ENCODE measurements at regions not wholly inside any gene's neighbourhood (a gene's known extent, or its start where the extent isn't known, plus 50 kb on each side); places are given as distances from the start of the nearest gene placed in this dataset.

- TF ChIP-seq POLR2AphosphoS5 (IDR thresholded peaks at IDR 0.05; ENCODE audit: low read depth, low read length), result no peak
- no peak for TF ChIP-seq SRF (IDR thresholded peaks at IDR 0.05; ENCODE audit: low read depth)
- TF ChIP-seq EZH2 (IDR thresholded peaks at IDR 0.05), result no peak
These were observed 725.2 kb upstream of the SLITRK1 start (continued) for GRCh38 chr13:84607261-84608013.

DNA sequence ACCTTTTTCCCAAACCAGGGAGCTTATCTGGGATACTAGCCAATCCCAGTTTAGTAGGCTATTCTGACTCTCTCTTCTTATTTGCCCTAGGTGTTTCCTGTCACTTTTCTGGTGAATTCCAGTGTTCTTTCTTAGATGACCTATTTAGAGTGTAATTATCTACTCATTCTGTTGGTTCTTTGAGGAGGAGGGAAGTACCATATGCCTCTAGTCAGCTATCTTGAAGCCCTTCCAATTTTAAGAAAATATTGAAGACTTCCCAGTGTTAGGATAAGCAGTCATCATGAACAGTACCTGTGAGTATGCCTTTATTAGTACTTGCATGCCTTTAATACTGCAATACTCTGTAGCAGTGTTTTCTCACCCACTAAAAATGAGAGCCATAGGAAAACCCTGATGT is 724.3 kb upstream of the SLITRK1 start:
- ChIA-PET POLR2A (no interaction called here), RAD21 (ENCODE audit: low non-redundant PET in 1 of 2, low total read pairs in 2 of 2, uncharacterized antibody in 2 of 2, unreplicated experiment in 2 of 2) (no interaction called here), CTCF (no interaction called here)
- Histone ChIP-seq H3K9me2 (ENCODE audit: insufficient read depth) (no peaks in the 10 kb centered on the region), H2AFZ (ENCODE audit: low read depth, low read length, poor library complexity, severe bottlenecking) (no peak overlapping the region), H3K79me2 (ENCODE audit: insufficient read depth, low read length) (no peaks in the 10 kb centered on the region), H3K9ac (ENCODE audit: low read length) (no peak overlapping the region), H3K36me3 (ENCODE audit: control insufficient read depth in 1 of 2, insufficient read depth in 2 of 2, low read length in 2 of 2) (no peaks in the 10 kb centered on the region), H3K4me1 (ENCODE audit: control insufficient read depth in 1 of 2, insufficient read depth in 2 of 2, low read length in 2 of 2) (no peaks in the 10 kb centered on the region), H3K27me3 (ENCODE audit: insufficient read depth, low read length) (no peaks in the 10 kb centered on the region), H4K20me1 (ENCODE audit: insufficient read depth) (no peaks in the 10 kb centered on the region; the same call in 1 of the 2 replicates), H3K4me3 (replicated peaks in 1 of 2; ENCODE audit: low read depth in 1 of 2, low read length in 2 of 2) (no peak overlapping the region), H3K9me3 (ENCODE audit: control insufficient read depth in 1 of 2, insufficient read depth in 1 of 2, low read depth in 1 of 2, low read length in 2 of 2) (no peaks in the 10 kb centered on the region), H3K4me2 (ENCODE audit: low read length) (no peak overlapping the region), H3K27ac (ENCODE audit: low read depth, low read length) (no peak overlapping the region)
- DNase-seq (ENCODE audit: low read depth, low spot score) (no peak), ATAC-seq (no peak)
- no TSS peak for BruUV-seq (replicated peaks)
- intact Hi-C loops (cut with micrococcal nuclease), result no loop called here
- TF ChIP-seq EZH2 (IDR thresholded peaks at IDR 0.05) (no peak), SRF (IDR thresholded peaks at IDR 0.05; ENCODE audit: low read depth) (no peak), ELF1 (IDR thresholded peaks at IDR 0.05; ENCODE audit: borderline replicate concordance, low read depth) (no peak), TCF7L2 (IDR thresholded peaks at IDR 0.05; ENCODE audit: borderline replicate concordance, extremely low read depth, insufficient read depth, insufficient read length) (no peak), ZFX (IDR thresholded peaks at IDR 0.05) (no peak), CEBPB (IDR thresholded peaks at IDR 0.05; ENCODE audit: low read depth) (no peak), ATF3 (IDR thresholded peaks at IDR 0.05) (no peak)
- TF ChIP-seq, protein P1, sequence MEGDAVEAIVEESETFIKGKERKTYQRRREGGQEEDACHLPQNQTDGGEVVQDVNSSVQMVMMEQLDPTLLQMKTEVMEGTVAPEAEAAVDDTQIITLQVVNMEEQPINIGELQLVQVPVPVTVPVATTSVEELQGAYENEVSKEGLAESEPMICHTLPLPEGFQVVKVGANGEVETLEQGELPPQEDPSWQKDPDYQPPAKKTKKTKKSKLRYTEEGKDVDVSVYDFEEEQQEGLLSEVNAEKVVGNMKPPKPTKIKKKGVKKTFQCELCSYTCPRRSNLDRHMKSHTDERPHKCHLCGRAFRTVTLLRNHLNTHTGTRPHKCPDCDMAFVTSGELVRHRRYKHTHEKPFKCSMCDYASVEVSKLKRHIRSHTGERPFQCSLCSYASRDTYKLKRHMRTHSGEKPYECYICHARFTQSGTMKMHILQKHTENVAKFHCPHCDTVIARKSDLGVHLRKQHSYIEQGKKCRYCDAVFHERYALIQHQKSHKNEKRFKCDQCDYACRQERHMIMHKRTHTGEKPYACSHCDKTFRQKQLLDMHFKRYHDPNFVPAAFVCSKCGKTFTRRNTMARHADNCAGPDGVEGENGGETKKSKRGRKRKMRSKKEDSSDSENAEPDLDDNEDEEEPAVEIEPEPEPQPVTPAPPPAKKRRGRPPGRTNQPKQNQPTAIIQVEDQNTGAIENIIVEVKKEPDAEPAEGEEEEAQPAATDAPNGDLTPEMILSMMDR (IDR thresholded peaks at IDR 0.05 in 2 of 3, conservative IDR thresholded peaks at IDR 0.05 in 1 of 3; ENCODE audit: borderline replicate concordance in 1 of 3, insufficient read depth in 1 of 3, low read depth in 2 of 3, low read length in 2 of 3), result no peak

All from HCT116 (cell line).